DOHH2 (cell line): ENCODE measurements at regions not wholly inside any gene's neighbourhood (a gene's known extent, or its start where the extent isn't known, plus 50 kb on each side); places are given as distances from the start of the nearest gene placed in this dataset.

Experiments
- CTCF ChIP-seq: fragments of 200-600 bp; sonication (generic); IDR thresholded peaks from one replicate; pipeline ENCODE4 v1.5.1; 2014; ENCODE audit warnings: antibody characterized with exemption, mild to moderate bottlenecking, low read depth, low read length; ENCODE audit not compliant: poor library complexity, severe bottlenecking
- EZH2phosphoT487 ChIP-seq: fragments of 200-600 bp; sonication (generic); IDR thresholded peaks from 2 replicates; pipeline ENCODE4 v1.6.1; 2017; ENCODE audit warnings: borderline replicate concordance, mild to moderate bottlenecking, antibody characterized with exemption, low read length, moderate library complexity, mixed read lengths

- no peak for TF ChIP-seq CTCF
- TF ChIP-seq EZH2phosphoT487, result no peak
These were observed 80.7 kb upstream of the SLITRK5 start for GRCh38 chr13:87590518-87590917.
